AG20443 (cell line): ENCODE measurements at regions not wholly inside any gene's neighbourhood (a gene's known extent, or its start where the extent isn't known, plus 50 kb on each side); places are given as distances from the start of the nearest gene placed in this dataset.
"Not testable (repeated sequence)": the region's sequence is repeated elsewhere in the genome, so short reads cannot be mapped to it uniquely, and the experiment has no call there.

Source experiments
- DNase-seq: peaks from one replicate; pipeline ENCODE4 v3.0.0; 2012; ENCODE audit warnings: low spot score, mixed read lengths

GRCh38 chr2:144012304-144012703 is 507.6 kb downstream of the ZEB2 start:
- DNase-seq: no peak

DNA sequence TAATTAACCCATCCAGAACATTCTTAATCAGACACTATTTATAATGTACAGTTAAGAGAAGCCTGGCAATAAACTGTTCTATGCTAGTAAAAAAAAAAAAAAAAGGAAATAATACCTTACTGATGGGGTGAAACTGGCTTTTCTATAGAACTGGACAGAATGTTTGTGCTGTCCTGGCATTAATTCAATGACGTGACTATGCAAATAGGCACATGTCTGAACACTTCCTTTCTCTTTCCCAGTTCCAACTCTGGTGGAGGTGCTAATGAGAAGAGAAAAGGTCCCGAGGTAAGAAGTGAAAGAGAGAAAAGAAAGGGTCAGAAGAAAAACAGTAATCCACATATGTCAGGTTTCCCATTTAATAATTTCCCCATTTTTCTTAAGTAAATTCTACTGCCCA is 508.4 kb downstream of the ZEB2 start:
- DNase-seq: no peak

DNA sequence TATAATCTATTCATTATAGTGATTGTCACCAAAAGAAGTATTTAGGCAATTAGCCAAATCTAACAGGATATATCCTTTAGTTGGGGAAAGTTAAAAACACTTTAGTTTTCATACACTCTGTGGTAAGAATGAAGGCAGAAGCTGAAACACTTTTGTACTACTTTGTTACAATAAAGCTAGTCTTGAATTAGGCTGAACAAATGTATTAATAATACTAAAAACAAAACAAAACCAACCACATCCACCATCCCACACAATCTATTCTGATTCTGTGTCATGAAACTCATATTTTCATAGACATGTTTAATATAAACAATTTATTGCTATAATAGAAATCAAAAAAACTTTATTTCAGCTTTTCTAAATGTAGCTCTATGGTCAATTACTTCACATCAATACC is 508.8 kb downstream of the ZEB2 start:
- no peak for DNase-seq

DNA sequence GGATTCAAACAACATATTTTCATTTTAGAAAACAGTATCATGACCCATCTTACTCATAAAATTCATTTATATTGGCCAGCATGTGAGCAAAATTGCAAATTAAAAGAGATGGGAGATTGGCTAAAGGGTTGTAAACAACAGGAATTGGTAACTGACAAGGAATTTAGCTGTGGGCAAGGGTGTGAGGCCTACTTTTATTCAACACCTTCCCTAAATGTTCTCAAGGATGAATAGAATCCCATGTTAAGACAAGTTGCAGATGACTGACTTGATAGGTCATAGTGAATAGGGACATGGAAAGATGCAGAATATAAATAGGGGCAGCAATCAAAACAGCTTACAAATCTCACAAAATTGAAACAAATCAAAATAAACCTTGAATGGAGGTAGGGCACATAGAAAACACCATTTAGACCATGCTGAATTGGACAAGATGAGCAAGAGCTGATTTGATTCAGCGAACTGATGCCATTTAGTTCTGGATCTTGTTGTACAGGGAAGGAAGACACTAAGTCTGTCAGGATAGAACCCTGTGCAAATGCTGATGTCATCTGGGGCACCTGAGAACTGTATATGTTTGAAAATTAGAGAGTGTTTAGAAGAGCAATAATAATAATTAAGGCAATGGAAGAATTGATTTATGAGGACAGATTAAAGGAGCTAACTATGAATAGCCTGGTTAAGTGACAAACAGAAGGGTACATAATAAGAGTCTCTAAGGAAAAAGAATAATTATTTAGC is 509.7 kb downstream of the ZEB2 start:
- DNase-seq: no peak

- no peak for DNase-seq
These were observed 513.8 kb downstream of the ZEB2 start for GRCh38 chr2:144006139-144006538.

DNA sequence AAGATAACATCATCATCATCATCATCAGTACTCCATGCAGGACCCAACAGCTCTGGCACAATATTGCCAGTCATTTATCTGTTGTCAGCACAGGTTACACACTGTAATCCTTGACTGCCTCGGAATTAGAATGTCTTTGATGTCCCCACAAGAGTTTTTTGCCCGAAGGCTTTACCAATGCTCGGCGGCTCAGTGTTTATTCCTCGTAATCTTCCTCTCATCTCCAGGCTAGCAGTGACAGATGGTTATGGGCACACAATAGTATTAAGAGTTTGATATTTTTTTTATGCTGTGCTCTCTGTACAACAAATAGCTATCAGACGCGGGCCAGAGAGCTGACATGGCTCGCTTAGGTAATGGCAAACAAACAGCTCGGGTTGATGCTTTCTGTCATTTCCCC is 515.2 kb downstream of the ZEB2 start:
- DNase-seq: no peak

- no peak for DNase-seq
These were observed 516.4 kb downstream of the ZEB2 start for GRCh38 chr2:144003460-144004075.

- DNase-seq: no peak
These were observed 522.9 kb downstream of the ZEB2 start for GRCh38 chr2:143996974-143997373.

GRCh38 chr2:143994961-143995360 is 525.0 kb downstream of the ZEB2 start:
- no peak for DNase-seq

DNA sequence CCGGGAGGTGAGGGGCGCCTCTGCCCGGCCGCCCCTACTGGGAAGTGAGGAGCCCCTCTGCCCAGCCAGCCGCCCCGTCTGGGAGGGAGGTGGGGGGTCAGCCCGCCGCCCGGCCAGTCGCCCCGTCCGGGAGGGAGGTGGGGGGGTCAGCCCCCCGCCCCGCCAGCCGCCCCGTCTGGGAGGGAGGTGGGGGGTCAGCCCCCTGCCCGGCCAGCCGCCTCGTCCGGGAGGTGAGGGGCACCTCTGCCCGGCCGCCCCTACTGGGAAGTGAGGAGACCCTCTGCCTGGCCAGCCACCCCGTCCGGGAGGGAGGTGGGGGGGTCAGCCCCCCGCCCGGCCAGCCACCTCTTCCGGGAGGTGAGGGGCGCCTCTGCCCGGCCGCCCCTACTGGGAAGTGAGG is 528.3 kb downstream of the ZEB2 start:
- not testable (repeated sequence) for DNase-seq

DNA sequence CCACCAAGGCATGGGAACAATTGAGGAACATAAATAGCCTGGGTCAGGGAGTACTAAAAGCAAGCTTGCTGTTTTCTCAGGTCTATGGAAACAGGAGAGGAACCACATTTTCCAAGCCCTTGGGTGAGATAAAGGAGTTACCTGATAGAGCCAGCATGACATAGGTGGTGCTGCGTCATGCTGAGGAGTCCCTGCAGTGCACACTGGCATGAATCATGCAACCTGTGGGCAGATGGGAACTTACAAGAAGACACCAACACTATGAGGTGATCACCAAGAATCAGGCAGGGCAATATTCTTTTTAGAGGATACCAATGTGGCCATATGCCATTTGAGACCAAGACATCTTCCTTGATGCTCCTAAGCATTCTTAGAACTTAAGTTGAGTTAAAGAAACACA is 531.8 kb downstream of the ZEB2 start:
- no peak for DNase-seq

DNA sequence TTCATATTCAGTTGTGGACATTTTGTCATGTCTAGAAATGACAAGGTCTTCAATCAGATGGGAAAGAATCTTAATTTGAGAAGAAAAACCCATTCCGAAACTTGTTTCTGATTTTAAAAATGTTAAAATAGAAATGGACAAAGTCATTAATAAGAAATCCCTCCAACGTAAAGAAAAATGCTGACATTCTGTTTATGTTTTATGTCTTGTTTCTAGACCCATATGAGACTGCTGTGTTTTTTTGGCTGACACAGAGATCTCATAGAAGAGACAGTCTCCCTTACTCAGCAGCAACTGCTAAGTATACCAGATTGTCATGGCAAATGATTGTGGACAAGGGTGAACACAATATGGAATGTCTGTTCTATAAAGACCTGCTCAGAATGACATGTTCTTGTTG is 538.5 kb downstream of the ZEB2 start:
- no peak for DNase-seq

DNA sequence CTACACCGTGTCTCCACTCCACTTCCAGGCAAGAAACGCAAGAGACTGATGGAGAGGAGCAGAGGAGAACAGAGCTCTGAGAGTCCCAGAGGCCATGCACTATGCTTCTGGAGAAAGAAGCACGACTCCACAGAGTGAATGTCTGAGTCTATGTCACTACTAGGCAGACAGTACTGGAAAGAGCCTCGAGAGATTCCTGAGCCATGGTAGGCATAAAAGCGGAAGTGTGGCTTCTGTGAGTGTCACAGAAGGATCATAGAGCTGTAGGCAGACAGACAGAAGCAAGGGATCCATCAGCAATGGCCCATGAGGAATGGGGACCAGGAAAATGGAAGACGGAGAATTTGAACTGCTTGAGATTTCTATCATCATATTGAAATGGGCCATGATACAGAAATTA is 542.6 kb downstream of the ZEB2 start:
- DNase-seq: no peak

- DNase-seq: no peak
These were observed 544.7 kb downstream of the ZEB2 start for GRCh38 chr2:143975216-143975615.

DNA sequence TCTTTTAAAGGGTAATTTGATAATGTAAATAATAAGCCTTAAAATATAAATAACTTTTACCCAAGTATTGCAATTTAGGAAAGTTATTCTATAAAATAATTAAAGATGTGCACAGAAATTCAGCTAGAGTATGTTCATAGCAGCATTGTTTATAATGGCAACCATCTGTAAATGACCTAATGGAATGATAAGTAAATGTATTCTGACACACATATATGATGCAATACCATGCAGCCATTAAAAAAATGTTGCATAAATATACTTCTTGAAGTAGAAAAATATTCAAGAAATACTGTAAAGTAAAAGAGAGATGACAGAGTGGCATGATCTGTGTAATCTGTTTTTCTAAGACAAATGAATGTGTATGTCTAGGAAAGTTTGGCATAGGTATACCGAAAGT is 545.7 kb downstream of the ZEB2 start:
- no peak for DNase-seq

DNA sequence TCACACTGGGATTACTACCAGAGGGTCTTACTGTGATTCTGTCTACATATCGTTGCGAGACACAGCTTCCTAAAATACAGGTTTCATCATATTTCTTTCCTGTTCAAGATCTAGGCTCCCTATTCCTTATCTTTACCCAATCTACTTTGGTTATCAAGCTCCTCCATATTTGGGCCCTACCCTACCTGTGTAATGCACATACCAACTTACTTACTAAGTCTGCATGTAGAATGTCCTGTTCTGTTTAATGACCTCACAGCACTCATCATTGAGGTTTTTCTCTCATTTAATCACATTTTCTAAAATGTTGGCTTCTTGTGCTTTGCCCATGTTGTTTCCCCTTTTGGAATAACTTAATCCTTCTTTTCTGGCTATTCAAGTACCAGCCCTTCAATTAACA is 551.1 kb downstream of the ZEB2 start:
- no peak for DNase-seq

GRCh38 chr2:143968360-143968759 is 551.6 kb downstream of the ZEB2 start:
- DNase-seq: no peak

DNA sequence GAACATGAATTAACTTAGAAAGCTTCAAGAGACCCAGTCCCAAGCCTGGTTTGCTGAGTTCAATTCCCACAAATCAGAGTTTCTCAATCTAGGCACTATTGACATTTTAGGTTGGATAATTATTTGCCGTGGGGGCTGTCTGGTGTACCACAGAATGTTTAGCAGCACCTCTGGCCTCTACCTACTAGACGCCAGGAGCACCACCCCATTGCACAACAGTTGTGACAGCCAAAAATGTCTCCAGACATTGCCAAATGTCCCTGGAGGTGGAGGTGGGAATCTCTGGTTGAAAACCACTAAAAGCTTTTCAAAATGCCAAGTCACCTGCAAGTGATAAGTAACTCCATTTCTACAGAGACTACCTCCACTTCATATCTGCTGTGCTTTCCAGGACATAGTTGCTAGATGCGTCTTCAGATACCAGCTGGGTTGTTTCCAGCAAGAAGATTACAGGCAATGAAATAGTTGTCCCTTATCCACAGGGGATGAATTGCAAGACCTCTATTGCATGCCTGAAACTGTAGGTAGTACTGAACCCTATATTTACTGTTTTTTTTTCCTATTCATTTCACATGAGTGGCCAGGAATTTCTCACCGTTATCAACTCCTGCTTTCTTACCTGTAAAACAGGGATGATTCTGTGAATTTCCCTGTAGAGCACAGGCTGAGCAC is 554.3 kb downstream of the ZEB2 start:
- no peak for DNase-seq

DNA sequence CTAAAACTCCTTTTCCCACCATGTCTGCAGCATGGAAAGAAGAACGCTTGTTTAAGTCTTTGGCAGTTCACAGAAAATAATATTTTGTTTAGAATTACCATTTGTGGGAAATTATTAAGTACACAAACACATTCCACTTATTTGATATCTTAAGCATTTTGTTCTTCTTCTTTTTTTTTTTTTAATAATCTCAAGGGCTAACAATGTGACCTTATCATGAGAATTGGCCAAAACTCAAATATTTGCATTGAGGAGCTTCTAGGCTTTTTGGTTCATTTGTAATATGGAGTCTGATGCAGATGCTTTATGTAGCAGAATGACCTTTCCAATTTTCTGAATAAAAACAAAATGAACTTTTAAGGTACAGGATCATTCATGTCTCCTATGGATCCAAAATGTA is 555.0 kb downstream of the ZEB2 start:
- no peak for DNase-seq

DNA sequence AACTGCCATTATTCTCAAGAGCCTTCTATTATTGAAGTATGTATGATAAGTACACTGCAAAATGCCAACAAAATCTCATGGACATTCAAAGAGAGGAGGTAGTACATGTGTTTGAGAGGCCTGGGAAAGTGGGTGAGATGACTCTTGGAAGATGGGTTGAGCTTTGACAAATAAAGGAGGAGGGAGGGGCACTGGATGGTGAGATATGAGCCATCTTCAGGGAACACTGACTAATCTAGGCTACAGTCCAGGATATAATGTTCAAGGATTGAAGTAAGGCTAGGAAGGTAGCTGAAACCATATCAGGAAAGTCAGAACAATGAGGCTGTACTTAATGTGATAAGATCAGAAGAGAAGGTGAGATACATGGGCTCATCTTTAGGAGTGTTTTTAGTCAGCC is 559.7 kb downstream of the ZEB2 start:
- DNase-seq: no peak

DNA sequence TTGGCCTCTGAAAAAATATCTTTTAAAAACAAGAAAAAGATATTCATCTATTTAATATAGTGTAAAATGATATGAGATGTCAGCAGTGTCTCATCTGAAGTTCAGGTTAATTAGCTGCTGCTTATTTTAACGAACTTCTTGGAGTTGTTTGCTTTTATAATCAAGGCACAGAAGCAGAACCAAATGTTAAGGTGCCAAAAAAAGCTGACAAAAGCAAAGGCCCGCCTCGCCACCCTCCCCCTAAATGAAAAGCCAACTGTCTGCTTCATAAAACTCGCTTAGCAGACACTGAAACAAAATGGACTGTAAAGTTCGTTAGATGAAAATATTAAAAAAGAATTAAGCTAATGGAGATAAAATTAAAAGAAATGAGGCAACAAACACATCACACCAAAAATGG is 562.6 kb downstream of the ZEB2 start:
- DNase-seq: no peak

- DNase-seq: peak; percentile 32
These were observed 564.4 kb downstream of the ZEB2 start for GRCh38 chr2:143955401-143956065.

- no peak for DNase-seq
These were observed 565.1 kb downstream of the ZEB2 start for GRCh38 chr2:143954844-143955243.
